ENCODE measurements at regions not wholly inside any gene's neighbourhood (a gene's known extent, or its start where the extent isn't known, plus 50 kb on each side); places are given as distances from the start of the nearest gene placed in this dataset.

DNA sequence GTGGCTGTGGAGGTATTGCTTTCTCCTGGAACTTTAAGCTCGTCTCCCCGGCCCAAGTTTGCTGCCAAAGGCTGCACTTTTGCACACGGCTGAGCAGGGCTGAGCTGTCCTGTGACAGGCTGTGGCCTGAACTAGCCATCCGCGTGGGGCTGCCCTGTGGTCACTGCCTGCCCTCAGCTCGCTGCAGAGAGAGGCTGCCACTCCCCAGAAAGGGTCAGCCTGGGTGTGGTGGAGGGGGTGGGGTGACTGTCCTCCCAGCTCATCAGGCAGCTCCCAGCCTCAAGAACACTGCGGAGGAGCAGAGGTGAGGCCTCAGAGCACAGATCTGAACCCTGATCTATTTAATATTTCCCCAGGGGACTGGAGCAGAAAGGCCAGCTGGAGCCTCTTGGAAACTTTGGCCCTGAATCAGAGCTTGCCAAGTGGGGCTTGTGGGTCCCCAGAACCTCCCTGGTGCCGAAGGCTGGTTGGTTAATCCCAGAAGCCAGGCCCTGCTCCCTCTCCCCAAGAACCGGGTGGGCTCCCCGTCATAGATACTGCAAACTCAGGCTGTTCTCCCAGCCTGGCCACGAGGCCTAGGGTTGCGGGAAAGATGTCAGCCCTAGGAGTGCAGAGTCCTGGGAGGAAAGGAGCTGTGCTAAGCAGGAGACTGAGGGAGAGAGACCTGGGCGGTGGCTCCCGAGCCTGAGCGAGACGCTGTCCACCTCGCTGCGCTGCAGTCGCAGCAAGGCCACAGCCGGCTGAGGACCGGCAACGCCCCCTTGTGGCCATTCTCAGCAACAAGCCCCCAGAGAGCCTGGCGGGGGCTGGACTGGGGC, 125.1 kb upstream of the IPO9 start:
- peak; percentile 91 for DNase-seq (ENCODE audit: insufficient read length, low spot score)
- peak; percentile 78 for FAIRE-seq

DNA sequence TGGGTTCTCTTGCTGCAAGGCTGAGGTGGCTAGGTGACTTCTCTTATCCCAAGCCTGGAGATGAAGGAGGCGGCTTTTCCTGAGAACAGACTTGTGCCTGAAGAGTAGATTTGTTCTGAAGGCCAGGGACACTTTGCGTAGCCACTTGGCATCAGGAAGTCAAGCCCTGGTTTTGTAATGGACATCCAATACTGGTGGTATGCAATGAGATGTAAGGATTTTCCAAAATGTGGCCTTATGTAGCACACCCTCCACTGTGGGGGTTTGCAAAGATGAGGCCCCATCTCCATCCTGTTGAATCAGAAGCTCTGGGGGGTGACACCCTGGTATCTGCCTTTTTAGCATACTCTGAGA, 124.5 kb upstream of the IPO9 start:
- no peak for DNase-seq (ENCODE audit: insufficient read length, low spot score)
- no peak for FAIRE-seq

DNA sequence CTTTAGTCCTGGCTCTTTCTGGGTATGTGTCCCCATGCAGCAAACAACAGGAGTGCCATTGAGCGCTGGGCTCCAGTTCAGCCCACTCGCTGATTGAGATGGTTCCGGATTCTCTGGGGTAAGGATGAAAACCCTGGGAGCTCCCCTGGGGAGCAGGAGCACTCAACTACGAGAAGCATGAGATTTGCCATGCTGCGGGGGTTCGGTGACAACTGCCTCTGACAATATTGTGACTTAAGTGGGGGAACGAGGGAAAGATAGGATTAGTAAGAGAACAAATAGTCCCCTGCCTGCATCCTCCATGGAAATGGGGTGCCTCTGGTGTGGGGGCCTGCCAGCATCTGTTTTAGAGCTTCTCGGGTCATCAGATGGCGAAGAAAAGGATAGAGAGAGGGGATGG, 123.6 kb upstream of the IPO9 start:
- DNase-seq (ENCODE audit: insufficient read length, low spot score), result no peak
- no peak for FAIRE-seq

DNA sequence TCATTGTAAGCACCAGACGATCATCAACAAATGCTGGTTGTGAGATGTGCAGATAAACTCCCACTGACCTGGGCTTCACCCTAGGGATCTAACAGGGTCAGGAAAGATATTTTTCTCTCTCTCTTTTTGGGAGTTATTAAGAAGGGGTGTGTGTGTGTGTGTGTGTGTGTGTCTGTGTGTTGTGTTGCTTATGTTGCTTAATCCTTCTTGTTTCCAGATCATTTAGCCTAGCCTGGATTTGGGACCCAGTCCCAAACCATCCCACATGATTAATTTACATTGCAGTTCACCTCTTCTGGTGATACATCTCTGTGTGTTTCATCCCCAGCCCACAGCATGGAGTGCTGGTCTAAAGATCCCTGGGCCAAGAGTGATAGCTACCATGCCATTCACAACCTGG, 122.8 kb upstream of the IPO9 start:
- FAIRE-seq (no peak), DNase-seq (ENCODE audit: insufficient read length, low spot score) (no peak)

DNA sequence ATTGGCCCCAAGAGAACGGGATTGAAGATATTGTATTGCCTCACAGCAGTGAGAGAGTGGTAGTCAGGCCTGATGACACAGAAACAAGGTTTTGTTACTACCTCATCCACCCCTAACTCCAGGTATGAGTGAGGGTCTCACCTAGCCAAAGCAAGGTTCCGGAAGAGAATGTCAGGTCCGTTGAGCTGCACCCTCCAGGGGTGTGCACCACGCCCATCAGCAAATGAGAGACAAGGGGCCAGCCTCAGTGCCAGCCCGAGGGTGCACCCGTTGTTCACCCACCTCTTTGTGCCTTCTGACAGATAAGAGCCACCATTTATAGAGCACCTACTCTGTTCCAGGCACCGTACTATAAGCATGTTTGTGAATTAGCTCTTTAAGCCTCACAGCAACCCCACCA, 121.9 kb upstream of the IPO9 start:
- FAIRE-seq (no peak), DNase-seq (ENCODE audit: insufficient read length, low spot score) (no peak)

DNA sequence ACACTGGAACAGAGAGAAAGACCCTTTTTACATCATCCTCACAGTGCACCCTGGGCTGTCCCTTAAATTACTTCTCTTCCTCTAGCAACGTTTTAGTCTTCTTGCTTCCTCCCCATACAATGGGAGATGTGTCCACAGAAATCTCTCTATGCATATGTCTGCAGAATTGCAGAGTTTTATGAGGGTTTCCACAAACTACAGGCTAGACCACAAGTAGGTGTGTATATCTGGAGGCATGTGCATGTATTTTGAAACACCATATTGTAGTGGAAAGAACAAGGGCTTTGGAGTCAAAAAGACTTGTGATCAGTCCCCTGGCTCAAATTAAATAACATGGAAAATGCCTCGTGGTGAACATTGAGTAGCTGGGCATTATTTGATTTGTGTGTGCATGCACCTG, 121.3 kb upstream of the IPO9 start:
- DNase-seq (ENCODE audit: insufficient read length, low spot score), result no peak
- no peak for FAIRE-seq

DNA sequence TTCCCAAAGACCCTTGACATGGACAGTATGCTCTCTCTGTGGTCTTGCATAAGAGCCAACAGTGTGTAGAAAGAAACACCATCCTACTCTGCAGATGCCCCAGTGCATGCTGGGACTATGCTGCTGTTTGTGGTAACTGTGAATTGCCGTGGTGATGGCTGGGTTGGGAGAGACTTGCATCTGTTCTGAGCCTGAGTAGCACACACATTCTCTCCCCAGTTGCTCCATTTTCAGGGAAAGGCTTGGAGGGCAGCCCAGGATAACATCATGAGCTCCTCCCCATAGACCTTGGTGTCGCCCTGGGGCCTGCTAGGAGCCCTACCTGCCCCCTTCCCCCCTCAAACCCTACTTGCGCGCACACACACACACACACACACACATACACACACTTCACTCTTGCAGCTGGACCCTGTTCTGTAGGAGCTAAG, 120.9 kb upstream of the IPO9 start:
- no peak for FAIRE-seq
- no peak for DNase-seq (ENCODE audit: insufficient read length, low spot score)

DNA sequence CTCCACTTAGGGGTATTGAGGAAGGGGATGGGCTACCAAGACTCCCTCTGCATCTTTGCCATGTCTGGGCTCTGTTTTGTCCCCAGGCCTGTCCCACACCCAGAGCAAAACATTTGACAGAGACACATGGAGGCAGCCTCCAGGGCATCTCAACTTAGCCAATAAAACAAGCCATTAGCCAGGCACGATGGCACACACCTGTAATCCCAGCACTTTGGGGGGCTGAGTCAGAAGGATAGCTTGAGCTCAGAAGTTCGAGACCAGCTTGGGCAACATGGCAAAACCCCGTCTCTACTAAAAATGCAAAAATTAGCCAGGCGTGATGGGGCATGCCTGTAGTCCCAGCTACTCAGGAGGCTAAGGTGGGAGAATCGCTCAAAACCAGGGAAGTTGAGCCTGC, 120.3 kb upstream of the IPO9 start:
- no peak for DNase-seq (ENCODE audit: insufficient read length, low spot score)

DNA sequence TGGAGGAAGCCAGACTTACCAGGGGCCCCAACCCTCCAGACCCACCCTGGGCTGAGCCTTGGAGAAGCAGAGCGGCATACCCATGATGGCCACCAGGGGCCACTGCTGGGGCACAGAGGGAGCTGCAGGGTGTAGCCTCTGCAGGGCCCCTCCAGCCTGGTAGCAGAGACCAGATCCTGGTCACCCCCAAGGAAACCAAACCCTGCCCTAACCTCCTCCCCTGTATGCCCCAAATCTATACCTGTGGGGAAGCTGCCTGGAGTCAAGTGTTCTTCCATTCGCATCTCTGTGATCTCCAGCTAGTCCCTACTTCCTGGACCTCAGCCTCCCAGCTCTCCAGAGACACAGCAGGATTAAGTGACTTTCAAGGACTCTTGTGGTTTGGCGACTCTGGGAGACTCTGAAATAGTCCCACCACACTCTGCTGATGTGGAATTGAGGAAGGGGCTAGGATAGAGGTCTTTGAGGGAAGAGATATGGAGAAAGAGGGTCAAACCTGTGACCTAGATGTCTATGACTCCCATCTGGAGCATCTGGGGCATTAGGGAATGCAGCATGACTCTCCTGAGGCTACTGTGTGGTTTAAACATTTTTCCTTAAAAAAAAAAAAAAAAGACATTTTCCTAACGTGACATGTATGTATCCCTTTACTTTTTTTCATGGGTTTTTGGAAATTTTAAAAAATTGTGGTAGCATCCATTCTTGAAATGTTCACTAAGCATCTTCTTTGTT, 119.2 kb upstream of the IPO9 start:
- peak; percentile 80 for DNase-seq (ENCODE audit: insufficient read length, low spot score)
- FAIRE-seq, result no peak

More for the DNA sequence above, 120.3 kb upstream of the IPO9 start:
- FAIRE-seq, result no peak

DNA sequence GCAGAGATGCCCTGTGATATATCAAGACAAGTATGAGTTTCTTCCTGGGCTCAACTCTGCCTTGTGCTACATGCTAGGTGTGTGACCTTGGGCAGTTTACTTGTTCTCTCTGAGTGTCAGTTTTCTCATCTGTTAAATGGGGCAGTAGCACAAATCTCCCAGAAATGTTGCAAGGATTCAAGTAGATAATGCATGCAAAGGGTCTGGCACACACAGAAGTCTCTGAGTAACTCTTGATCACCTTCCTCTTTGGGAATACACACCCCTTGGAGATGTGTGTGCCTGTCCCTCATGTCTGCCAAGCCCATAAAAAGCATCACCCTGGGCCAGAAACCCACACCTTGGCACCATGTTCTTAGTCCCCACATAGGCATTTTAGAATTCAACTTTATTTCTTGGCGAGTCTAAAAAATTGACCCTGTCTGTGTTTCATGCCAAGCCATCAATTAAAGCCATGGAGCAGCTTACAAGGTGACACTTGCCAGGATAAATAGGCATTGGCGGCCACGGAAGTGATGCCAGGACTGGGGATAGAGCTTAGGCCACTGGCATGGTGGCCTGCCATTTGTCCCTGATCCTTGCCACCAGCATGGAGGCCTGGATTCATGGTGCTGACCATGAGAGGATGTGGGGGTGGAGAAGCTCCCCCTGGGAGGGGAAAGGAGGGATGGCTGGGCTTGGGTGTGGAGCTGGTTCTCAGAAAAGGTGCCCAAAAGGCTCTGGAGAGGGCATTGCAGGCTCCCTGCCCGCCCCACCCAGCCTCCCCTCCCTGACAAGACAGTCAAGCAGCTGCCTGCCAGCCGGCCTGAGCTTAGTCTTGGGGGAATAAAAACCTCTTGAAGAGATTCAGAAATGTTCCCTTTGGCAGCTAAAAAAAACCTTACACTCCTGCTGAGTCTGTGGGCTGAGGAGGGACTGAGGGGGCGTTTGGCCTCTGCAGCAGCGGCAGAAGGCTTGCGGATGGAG, 118.0 kb upstream of the IPO9 start:
- no peak for FAIRE-seq
- no peak for DNase-seq (ENCODE audit: insufficient read length, low spot score)

DNA sequence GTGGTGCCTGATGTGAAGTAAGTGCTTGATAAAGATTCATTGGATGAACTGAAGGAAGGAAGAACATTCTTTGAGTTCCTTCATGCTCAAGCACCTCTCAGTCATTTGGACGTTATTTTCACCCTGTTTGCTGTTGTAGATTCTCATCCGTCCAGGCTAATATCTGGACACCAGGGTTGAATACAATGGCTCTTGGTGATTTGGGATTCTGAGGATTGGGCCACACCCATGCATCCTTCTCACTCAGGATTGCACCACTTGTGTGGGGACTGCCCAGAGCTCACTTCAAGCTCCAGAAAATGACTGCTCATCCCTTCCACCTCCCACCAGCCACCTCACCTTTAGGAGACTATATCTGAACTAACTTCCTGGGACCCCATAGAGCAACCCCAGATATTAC, 117.1 kb upstream of the IPO9 start:
- DNase-seq (ENCODE audit: insufficient read length, low spot score) (no peak), FAIRE-seq (no peak)

DNA sequence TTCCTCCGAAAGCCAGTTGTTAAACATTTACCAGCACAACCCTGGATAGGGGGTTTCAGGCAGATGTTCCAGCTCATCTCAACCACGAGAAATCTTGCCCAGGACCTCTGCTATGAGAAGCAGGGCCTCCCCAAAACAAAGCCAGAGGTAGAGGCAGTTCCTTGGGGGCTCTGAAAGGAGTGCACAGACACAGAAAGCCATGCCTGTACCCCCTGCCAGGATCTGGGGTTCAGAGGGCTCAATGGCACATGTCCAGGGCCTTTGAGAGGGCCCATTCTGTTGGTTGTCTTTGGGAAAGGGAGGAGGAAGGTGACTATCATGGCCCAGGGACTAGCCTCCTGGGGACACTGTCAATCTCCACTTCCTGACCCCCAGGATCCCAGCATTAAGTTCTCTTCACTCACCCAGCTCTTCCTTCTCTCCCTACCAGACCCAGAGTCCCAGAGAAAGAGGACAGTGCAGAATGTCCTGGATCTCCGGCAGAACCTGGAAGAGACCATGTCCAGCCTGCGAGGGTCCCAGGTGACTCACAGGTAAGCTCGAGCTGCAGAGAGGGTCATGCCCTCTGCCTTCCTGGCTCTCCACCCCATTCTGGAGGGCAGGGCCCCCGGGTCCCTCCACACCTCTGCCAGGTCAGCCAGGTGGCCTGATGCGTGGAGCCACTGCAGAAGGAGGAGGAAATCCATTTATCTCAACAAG, 116.4 kb upstream of the IPO9 start:
- FAIRE-seq (no peak), DNase-seq (ENCODE audit: insufficient read length, low spot score) (no peak)

DNA sequence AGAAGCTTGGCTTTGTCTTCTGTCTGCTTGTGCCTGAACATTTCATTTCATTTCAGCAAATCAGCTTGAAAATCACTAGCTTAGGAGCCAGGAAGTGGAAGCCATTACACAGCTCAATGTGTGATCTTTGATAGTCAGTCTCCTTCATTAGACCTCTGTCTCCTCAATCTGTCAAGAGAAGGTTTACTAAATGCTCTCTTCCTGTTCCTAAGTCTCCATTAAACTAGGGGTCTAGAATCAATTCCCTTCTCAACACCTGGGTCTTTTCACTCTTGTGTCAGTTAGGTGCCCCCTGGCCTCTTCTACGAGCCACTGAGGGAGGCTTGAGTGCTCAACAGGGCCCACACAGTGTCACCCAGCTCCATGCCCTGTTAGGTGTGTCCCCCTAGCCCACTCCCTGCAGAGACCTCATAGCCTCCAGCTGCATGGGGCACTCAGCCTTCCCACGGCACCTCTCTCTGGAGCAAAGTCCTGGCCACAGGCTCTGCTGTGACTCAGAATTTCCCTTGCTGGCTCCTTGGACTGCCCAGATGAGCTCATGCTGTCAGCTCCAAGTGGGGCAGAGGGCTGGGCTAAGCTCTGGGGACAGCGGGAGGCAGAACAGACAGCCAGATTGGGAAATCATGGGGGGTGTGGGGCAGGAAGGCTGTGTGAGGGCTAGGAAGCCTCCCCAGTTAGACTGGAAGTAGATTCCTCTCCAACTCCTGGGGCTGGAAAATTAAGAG, 115.7 kb upstream of the IPO9 start:
- FAIRE-seq, result peak; percentile 65
- DNase-seq (ENCODE audit: insufficient read length, low spot score), result peak; percentile 94

DNA sequence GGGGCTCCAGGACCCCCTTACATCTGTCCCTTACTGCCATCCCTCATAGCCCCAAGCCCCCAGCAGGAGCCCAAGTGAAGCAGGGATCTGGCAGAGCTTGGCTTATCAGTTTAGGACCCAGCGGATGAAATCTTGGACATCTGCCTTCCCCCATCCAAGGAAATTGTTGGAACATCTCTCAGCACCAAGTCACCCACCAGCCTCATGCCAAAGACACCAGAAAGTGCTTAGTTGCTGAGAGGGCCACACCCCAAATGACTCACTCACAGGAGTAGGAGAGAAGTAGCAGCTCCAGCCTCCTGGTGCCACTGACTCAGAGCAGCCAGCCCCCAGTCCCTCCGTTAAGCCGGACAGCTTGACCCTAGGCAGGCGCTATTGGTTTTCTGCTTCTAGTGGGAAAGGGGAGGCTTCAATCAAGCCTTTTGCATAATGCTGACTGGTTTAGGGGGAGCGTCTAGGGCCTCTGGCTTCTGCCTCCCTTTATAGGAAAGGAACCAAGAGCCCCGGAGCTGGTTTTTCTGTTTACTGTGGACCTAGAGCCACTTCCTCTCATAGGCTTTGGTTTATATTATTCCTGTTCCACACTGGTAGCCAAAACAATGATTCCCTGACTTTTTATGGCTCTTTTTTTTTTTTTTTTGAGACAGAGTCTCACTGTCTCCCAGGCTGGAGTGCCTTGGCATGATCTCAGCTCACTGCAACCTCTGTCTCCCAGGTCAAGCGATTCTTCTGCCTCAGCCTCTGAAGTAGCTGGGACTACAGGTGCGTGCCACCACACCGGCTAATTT, 114.2 kb upstream of the IPO9 start:
- peak; percentile 98 for DNase-seq (ENCODE audit: insufficient read length, low spot score)
- FAIRE-seq, result peak; percentile 93

DNA sequence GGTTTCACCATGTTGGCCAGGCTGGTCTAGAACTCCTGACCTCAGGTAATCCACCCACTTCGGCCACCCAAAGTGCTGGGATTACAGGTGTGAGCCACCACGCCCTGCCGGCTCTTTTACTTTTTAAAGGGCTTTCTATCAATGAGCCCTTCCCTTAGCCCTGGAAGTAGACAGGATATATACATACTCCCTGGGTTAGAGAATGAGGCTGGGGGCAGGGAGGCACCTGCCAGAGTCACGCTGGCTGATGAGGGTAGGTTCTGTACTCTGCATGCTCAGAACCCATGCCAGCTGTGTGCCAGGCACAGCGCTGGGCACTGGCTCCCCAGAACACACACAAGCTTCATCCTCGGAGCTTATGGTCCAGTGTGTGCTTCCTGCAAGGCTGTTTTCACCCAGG, 113.6 kb upstream of the IPO9 start:
- FAIRE-seq (no peak), DNase-seq (ENCODE audit: insufficient read length, low spot score) (no peak)

DNA sequence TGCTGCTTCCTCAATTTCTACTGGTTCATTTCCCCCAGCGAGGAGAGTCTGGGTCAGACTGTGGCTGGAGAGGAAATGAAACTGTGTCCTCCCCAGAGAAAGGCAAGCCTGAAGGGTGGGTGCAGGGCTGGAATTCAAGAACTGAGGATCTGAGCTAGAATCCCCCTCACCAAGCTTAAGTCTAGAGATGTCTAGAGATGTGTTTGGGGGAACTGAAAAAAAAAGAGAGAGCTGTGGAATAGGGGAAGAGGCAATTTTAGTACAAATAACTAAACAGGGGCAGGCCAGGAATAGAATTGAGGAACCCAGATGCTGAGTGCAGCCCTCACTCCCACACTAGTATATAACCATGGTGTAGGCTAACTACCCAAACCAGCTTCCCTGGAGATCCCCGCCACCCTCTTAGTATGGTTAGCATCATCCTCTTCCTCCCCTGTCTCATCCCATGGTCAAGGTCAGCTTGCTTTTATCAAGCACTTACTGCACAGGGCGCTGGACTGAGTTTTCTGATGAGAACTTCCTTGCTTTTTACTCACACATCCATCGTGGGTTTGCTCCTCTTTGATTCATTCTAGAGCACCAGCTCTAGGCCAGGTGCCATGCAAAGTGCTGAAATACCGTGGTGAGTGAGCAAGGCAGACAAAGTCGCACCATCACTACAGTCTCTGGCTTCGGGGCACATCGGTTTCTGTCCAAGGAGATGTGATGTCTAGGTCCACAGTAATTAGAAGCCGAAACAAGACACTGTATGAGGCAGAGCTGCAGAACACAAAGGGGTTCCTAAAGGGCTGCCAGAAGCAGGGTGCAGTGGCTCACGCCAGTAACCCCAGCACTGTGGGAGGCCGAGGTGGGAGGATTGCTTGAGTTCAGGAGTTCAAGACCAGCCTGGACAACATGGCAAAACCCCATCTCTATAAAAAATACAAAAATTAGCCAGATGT, 112.9 kb upstream of the IPO9 start:
- DNase-seq (ENCODE audit: insufficient read length, low spot score) (no peak), FAIRE-seq (peak; percentile 20)

DNA sequence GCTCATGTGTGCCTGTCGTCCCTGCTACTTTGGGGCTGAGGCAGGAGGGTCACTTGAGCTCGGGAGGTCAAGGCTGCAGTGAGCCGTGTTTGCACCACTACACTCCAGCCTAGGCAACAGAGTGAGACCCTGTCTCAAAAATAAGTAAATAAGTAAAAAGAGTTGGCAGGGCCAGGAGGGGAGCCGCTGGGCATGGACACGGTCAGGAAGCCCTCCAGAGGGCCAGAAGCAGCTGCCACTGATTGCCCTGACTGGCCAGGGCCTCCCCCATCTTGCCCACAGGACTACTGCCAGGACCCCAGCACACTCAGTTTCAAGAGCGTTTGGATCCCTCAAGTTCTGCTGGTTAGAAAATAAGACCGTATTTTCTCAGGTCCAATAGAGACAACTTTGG, 112.2 kb upstream of the IPO9 start:
- FAIRE-seq, result no peak
- DNase-seq (ENCODE audit: insufficient read length, low spot score), result no peak

DNA sequence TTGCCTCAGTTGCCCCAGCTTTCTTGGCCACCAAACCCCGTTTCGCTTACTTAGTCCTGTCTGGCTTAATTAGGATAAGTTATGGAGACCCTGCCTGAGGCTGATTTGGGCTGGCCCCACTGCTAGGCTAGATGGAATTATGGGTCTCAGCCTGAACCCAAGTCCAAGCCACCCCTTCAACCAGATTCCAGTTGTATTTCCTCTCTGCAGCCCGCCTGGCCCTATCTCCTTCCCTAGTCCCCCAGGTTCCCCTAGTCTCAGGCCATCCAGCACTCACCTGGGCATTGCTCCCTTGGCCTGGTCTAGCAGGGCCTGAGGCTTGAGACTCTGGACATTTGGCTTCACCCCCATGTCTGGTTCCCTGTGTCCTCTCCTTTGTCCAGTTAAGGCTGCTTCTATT, 111.7 kb upstream of the IPO9 start:
- DNase-seq (ENCODE audit: insufficient read length, low spot score), result no peak
- no peak for FAIRE-seq
